OCI-LY7 (cell line): ENCODE measurements at regions not wholly inside any gene's neighbourhood (a gene's known extent, or its start where the extent isn't known, plus 50 kb on each side); places are given as distances from the start of the nearest gene placed in this dataset.

ENCODE experiments used
- BruUV-seq: library from RNA; stranded (reverse); fragments of 400-500 nt; replicated peaks from 2 replicates; lab custom pipeline; 2021; lab: Mats Ljungman, UMichigan
- CTCF ChIA-PET: fragments of 300-600 bp; sonication (Branson Sonifier 250); formaldehyde crosslinking; loops from one replicate; lab custom pipeline; 2022; ENCODE audit warnings: antibody characterized with exemption; ENCODE audit not compliant: unreplicated experiment; lab: Charles Lee
- POLR2A ChIA-PET: fragments of 300-600 bp; sonication (Branson Sonifier 250); formaldehyde crosslinking; loops from one replicate; lab custom pipeline; 2022; ENCODE audit warnings: antibody characterized with exemption; lab: Charles Lee
- DNase-seq: peaks from one replicate; pipeline ENCODE4 v3.0.0-alpha.2; 2015; ENCODE audit warnings: low spot score
- H2AFZ ChIP-seq: fragments of 200-600 bp; sonication (generic), shearing (Covaris generic); 2 replicates; pipeline ENCODE4 v1.6.1; 2014; ENCODE audit warnings: mild to moderate bottlenecking, antibody characterized with exemption, low read length, moderate library complexity
- H3K27ac ChIP-seq: fragments of 200-600 bp; sonication (generic); 2 replicates; pipeline ENCODE4 v1.5.1; 2014; ENCODE audit warnings: mixed run types, low read depth, mild to moderate bottlenecking, moderate library complexity, low read length, inconsistent platforms; ENCODE audit not compliant: poor library complexity, severe bottlenecking
- H3K36me3 ChIP-seq: fragments of 200-600 bp; sonication (generic); 2 replicates; pipeline ENCODE4 v1.6.1; 2014; ENCODE audit warnings: mild to moderate bottlenecking, antibody characterized with exemption, low read length, moderate library complexity, mixed read lengths; ENCODE audit not compliant: insufficient read depth
- H3K4me1 ChIP-seq: fragments of 200-600 bp; sonication (generic); 2 replicates; pipeline ENCODE4 v1.5.1; 2014; ENCODE audit warnings: mild to moderate bottlenecking, low read length; ENCODE audit not compliant: insufficient read depth, poor library complexity, severe bottlenecking
- H3K4me2 ChIP-seq: fragments of 200-600 bp; sonication (generic); 2 replicates; pipeline ENCODE4 v1.6.1; 2014; ENCODE audit warnings: mild to moderate bottlenecking, low read length
- H3K4me3 ChIP-seq: fragments of 200-600 bp; sonication (generic); 2 replicates; pipeline ENCODE4 v1.5.1; 2014; ENCODE audit warnings: mild to moderate bottlenecking, low read depth, low read length; ENCODE audit not compliant: poor library complexity, severe bottlenecking
- H3K79me2 ChIP-seq: fragments of 200-600 bp; sonication (generic); 2 replicates; pipeline ENCODE4 v1.6.1; 2016; ENCODE audit warnings: low read depth, mild to moderate bottlenecking, low read length, moderate library complexity, mixed read lengths; ENCODE audit not compliant: insufficient read depth
- H3K9me2 ChIP-seq: fragments of 200-600 bp; sonication (generic); 2 replicates; pipeline ENCODE4 v1.6.1; 2016; ENCODE audit warnings: mild to moderate bottlenecking, low read length, mixed read lengths; ENCODE audit not compliant: insufficient read depth
- H3K9me3 ChIP-seq: fragments of 200-600 bp; sonication (generic); 2 replicates; pipeline ENCODE4 v1.6.1; 2014; ENCODE audit warnings: mild to moderate bottlenecking, mixed run types, low read length, mixed read lengths
- H4K20me1 ChIP-seq: fragments of 200-600 bp; sonication (generic); 2 replicates; pipeline ENCODE4 v1.6.1; 2014; ENCODE audit warnings: mild to moderate bottlenecking, antibody characterized with exemption, low read length, moderate library complexity, mixed read lengths; ENCODE audit not compliant: insufficient read depth
- CTCF ChIP-seq: fragments of 200-600 bp; sonication (generic); conservative IDR thresholded peaks from 2 replicates; pipeline ENCODE4 v1.5.1; 2014; ENCODE audit warnings: mild to moderate bottlenecking, antibody characterized with exemption, low read length, moderate library complexity, mixed read lengths
- EZH2phosphoT487 ChIP-seq: fragments of 200-600 bp; sonication (generic); IDR thresholded peaks from 2 replicates; pipeline ENCODE4 v1.6.1; 2018; ENCODE audit warnings: low read depth, borderline replicate concordance, mild to moderate bottlenecking, mixed run types, antibody characterized with exemption, low read length, moderate library complexity, mixed read lengths
- intact Hi-C: fragments of 100-400 bp; cut with micrococcal nuclease; formaldehyde crosslinking; loops from one replicate; pipeline ENCODE4 v1.10.0; 2022; ENCODE audit not compliant: unreplicated experiment

- Histone ChIP-seq H3K9me2 (no peaks in the 10 kb centered on the region), H3K9me3 (no peaks in the 10 kb centered on the region), H3K36me3 (no peaks in the 10 kb centered on the region), H4K20me1 (no peaks in the 10 kb centered on the region), H3K79me2 (no peaks in the 10 kb centered on the region), H3K4me2 (no peak overlapping the region), H3K4me1 (no peaks in the 10 kb centered on the region), H3K4me3 (no peak overlapping the region), H2AFZ (no peak overlapping the region), H3K27ac (no peak overlapping the region)
- intact Hi-C loops = no loop called here
- TF ChIP-seq CTCF (no peak), EZH2phosphoT487 (no peak)
- CTCF ChIA-PET = no interaction called here
- BruUV-seq = no TSS peak
- POLR2A ChIA-PET = no interaction called here
- no peak for DNase-seq
Measured at GRCh38 chr2:59703796-59704195, 849.7 kb downstream of the BCL11A start.

GRCh38 chr2:59702026-59702425 lies 851.4 kb downstream of the BCL11A start:
- Histone ChIP-seq H3K4me1 (no peaks in the 10 kb centered on the region), H2AFZ (no peak overlapping the region), H3K79me2 (no peaks in the 10 kb centered on the region), H3K27ac (no peak overlapping the region), H3K36me3 (no peaks in the 10 kb centered on the region), H3K4me2 (no peak overlapping the region), H3K4me3 (no peak overlapping the region), H4K20me1 (no peaks in the 10 kb centered on the region), H3K9me2 (no peaks in the 10 kb centered on the region), H3K9me3 (no peaks in the 10 kb centered on the region)
- TF ChIP-seq EZH2phosphoT487 (no peak), CTCF (no peak)
- no TSS peak for BruUV-seq
- intact Hi-C loops = no loop called here
- ChIA-PET CTCF (no interaction called here), POLR2A (no interaction called here)
- DNase-seq = no peak

GRCh38 chr2:59701271-59701994 lies 852.0 kb downstream of the BCL11A start:
- no peak for DNase-seq
- CTCF ChIA-PET = no interaction called here

More at GRCh38 chr2:59701271-59701994, 852.0 kb downstream of the BCL11A start:
- Histone ChIP-seq H3K36me3 (no peaks in the 10 kb centered on the region), H3K79me2 (no peaks in the 10 kb centered on the region), H3K4me1 (no peaks in the 10 kb centered on the region), H3K9me2 (no peaks in the 10 kb centered on the region), H2AFZ (no peak overlapping the region), H3K4me3 (no peak overlapping the region), H3K27ac (no peak overlapping the region), H4K20me1 (no peaks in the 10 kb centered on the region), H3K4me2 (no peak overlapping the region), H3K9me3 (no peaks in the 10 kb centered on the region)
- intact Hi-C loops = no loop called here
- POLR2A ChIA-PET = no interaction called here
- no peak for TF ChIP-seq EZH2phosphoT487
- no peak for TF ChIP-seq CTCF
- BruUV-seq = no TSS peak
